HCT116 (cell line): ENCODE measurements at regions not wholly inside any gene's neighbourhood (a gene's known extent, or its start where the extent isn't known, plus 50 kb on each side); places are given as distances from the start of the nearest gene placed in this dataset.

Source experiments
- ATAC-seq: fragments of 200-7000 bp; cut with Tn5 transposase; 2 replicates; pipeline ENCODE4 v1.9.1; 2020; ENCODE audit warnings: mild to moderate bottlenecking, moderate library complexity
- BruUV-seq: library from RNA; stranded (reverse); fragments of 400-500 nt; replicated peaks from 2 replicates; lab custom pipeline; 2021; lab: Mats Ljungman, UMichigan
- CTCF ChIA-PET: fragments of 300-600 bp; sonication (Branson Sonifier 250); formaldehyde crosslinking; loops from one replicate; lab custom pipeline; 2021; ENCODE audit warnings: antibody characterized with exemption; lab: Charles Lee
- POLR2A ChIA-PET: fragments of 300-600, 350-600 bp; sonication (Branson Sonifier 250); formaldehyde crosslinking; loops from one replicate; lab custom pipeline; 2021; ENCODE audit warnings: antibody characterized with exemption; lab: Charles Lee
- RAD21 ChIA-PET, 2 experiments: fragments of 300-600 bp; sonication (Branson Sonifier 250); formaldehyde crosslinking; loops; one replicate each; lab custom pipeline; 2023; ENCODE audit warnings: low total read pairs in 2 of 2; ENCODE audit not compliant: uncharacterized antibody in 2 of 2, unreplicated experiment in 2 of 2, low non-redundant PET in 1 of 2; lab: Charles Lee
- DNase-seq: peaks from one replicate; pipeline ENCODE4 v3.0.0-alpha.2; 2010; ENCODE audit warnings: low read depth, low spot score
- H2AFZ ChIP-seq: fragments of 200-600 bp; shearing (Covaris generic), sonication (generic); 2 replicates; pipeline ENCODE4 v1.6.1; 2017; ENCODE audit warnings: low read depth, mixed run types, mixed read lengths, antibody characterized with exemption, low read length; ENCODE audit not compliant: poor library complexity, severe bottlenecking
- H3K27ac ChIP-seq: 2 replicates; pipeline ENCODE4 v1.5.1; 2012; ENCODE audit warnings: low read depth, low read length
- H3K27me3 ChIP-seq: fragments of 200-600 bp; sonication (generic); 2 replicates; pipeline ENCODE4 v1.6.1; 2016; ENCODE audit warnings: mixed run types, low read length, mixed read lengths; ENCODE audit not compliant: insufficient read depth
- H3K36me3 ChIP-seq, 2 experiments: fragments of 200-500 bp in 1 of 2; fragments of 200-600 bp in 1 of 2; sonication (Bioruptor generic) in 1 of 2; sonication (generic) in 1 of 2; 2 replicates each; pipeline versions ENCODE4 v1.5.1 to v1.6.1; 2014 to 2016; ENCODE audit warnings: low read length in 2 of 2, inconsistent platforms in 1 of 2, mixed read lengths in 1 of 2, mixed run types in 1 of 2; ENCODE audit not compliant: insufficient read depth in 2 of 2, control insufficient read depth in 1 of 2
- H3K4me1 ChIP-seq, 2 experiments: fragments of 200-600 bp in 1 of 2; sonication (generic) in 1 of 2; 2 replicates each; pipeline versions ENCODE4 v1.5.1 to v1.6.1; 2012 to 2017; ENCODE audit warnings: low read length in 2 of 2, inconsistent platforms in 1 of 2, mild to moderate bottlenecking in 1 of 2, mixed read lengths in 1 of 2, mixed run types in 1 of 2, moderate library complexity in 1 of 2; ENCODE audit not compliant: insufficient read depth in 2 of 2, control insufficient read depth in 1 of 2
- H3K4me2 ChIP-seq: fragments of 200-600 bp; sonication (generic); 2 replicates; pipeline ENCODE4 v1.6.1; 2017; ENCODE audit warnings: mixed run types, low read length, mixed read lengths
- H3K4me3 ChIP-seq, 2 experiments: fragments of 200-600 bp in 1 of 2; sonication (generic) in 1 of 2; replicated peaks in 1 of 2; 2 replicates each; pipeline ENCODE4 v1.5.1; 2011 to 2016; ENCODE audit warnings: low read length in 2 of 2, control low read depth in 1 of 2, low read depth in 1 of 2, mild to moderate bottlenecking in 1 of 2, mixed read lengths in 1 of 2, mixed run types in 1 of 2
- H3K79me2 ChIP-seq: fragments of 200-600 bp; sonication (generic); 2 replicates; pipeline ENCODE4 v1.6.1; 2017; ENCODE audit warnings: mild to moderate bottlenecking, mixed run types, low read length, moderate library complexity, mixed read lengths; ENCODE audit not compliant: insufficient read depth
- H3K9ac ChIP-seq: fragments of 200-600 bp; sonication (generic); 2 replicates; pipeline ENCODE4 v1.6.1; 2016; ENCODE audit warnings: low read length, mixed read lengths
- H3K9me2 ChIP-seq: fragments of 200-600 bp; sonication (generic), shearing (Covaris generic); 2 replicates; pipeline ENCODE4 v1.6.1; 2017; ENCODE audit warnings: mixed run types, mild to moderate bottlenecking, moderate library complexity; ENCODE audit not compliant: insufficient read depth
- H3K9me3 ChIP-seq, 2 experiments: fragments of 200-500 bp in 1 of 2; fragments of 200-600 bp in 1 of 2; sonication (Bioruptor generic) in 1 of 2; sonication (generic) in 1 of 2; 2 replicates each; pipeline ENCODE4 v1.6.1; 2014 to 2017; ENCODE audit warnings: low read length in 2 of 2, mixed read lengths in 2 of 2, inconsistent platforms in 1 of 2, low read depth in 1 of 2, mild to moderate bottlenecking in 1 of 2, mixed run types in 1 of 2, moderate library complexity in 1 of 2; ENCODE audit not compliant: control insufficient read depth in 1 of 2, insufficient read depth in 1 of 2
- H4K20me1 ChIP-seq: fragments of 200-600 bp; sonication (generic), shearing (Covaris generic); 2 replicates; pipeline ENCODE4 v1.6.1; 2017; ENCODE audit warnings: mixed run types, mild to moderate bottlenecking, moderate library complexity; ENCODE audit not compliant: insufficient read depth
- CBX3 ChIP-seq: IDR thresholded peaks from 2 replicates; pipeline ENCODE4 v1.6.1; 2012; ENCODE audit warnings: low read depth
- EGR1 ChIP-seq: IDR thresholded peaks from 2 replicates; pipeline ENCODE4 v1.6.1; 2012; ENCODE audit warnings: low read depth
- ELF1 ChIP-seq: IDR thresholded peaks from 2 replicates; pipeline ENCODE4 v1.6.1; 2012; ENCODE audit warnings: low read depth, borderline replicate concordance
- EZH2 ChIP-seq: fragments of 200-600 bp; sonication (generic); IDR thresholded peaks from 2 replicates; pipeline ENCODE4 v1.6.1; 2017; ENCODE audit warnings: antibody characterized with exemption, mixed run types
- EZH2phosphoT487 ChIP-seq: fragments of 200-600 bp; IDR thresholded peaks from 2 replicates; pipeline ENCODE4 v1.6.1; 2018; ENCODE audit warnings: antibody characterized with exemption, borderline replicate concordance
- FOSL1 ChIP-seq: IDR thresholded peaks from 2 replicates; pipeline ENCODE4 v1.6.1; 2012; ENCODE audit warnings: low read depth
- JUND ChIP-seq: IDR thresholded peaks from 2 replicates; pipeline ENCODE4 v1.6.1; 2012
- POLR2A ChIP-seq: IDR thresholded peaks from 2 replicates; pipeline ENCODE4 v1.7.0; 2011; ENCODE audit warnings: borderline replicate concordance; ENCODE audit not compliant: insufficient read depth, insufficient read length; ENCODE audit errors: extremely low read depth
- POLR2AphosphoS5 ChIP-seq: IDR thresholded peaks from 2 replicates; pipeline ENCODE4 v1.6.1; 2011; ENCODE audit warnings: mild to moderate bottlenecking, low read depth, low read length, moderate library complexity
- SIN3A ChIP-seq: IDR thresholded peaks from 2 replicates; pipeline ENCODE4 v1.6.1; 2012; ENCODE audit warnings: low read depth
- SP1 ChIP-seq: IDR thresholded peaks from 2 replicates; pipeline ENCODE4 v1.6.1; 2012; ENCODE audit warnings: low read depth
- SRF ChIP-seq: IDR thresholded peaks from 2 replicates; pipeline ENCODE4 v1.6.1; 2012; ENCODE audit warnings: low read depth
- TCF7L2 ChIP-seq: IDR thresholded peaks from 2 replicates; pipeline ENCODE4 v1.7.0; 2011; ENCODE audit warnings: borderline replicate concordance, inconsistent platforms; ENCODE audit not compliant: insufficient read depth, insufficient read length; ENCODE audit errors: extremely low read depth
- ZFX ChIP-seq: fragments of 450-650 bp; IDR thresholded peaks from 2 replicates; pipeline ENCODE4 v1.6.1; 2017
- intact Hi-C: fragments of 100-400 bp; cut with micrococcal nuclease; formaldehyde crosslinking; loops from 2 replicates; pipeline ENCODE4 v1.10.0; 2022
- TF ChIP-seq, protein P1 (sequence below), 3 experiments: fragments of 200-600 bp in 1 of 3; sonication (generic) in 1 of 3; IDR thresholded peaks in 2 of 3; conservative IDR thresholded peaks in 1 of 3; 2 replicates each; pipeline ENCODE4 v1.5.1; 2012 to 2017; ENCODE audit warnings: low read depth in 2 of 3, low read length in 2 of 3, antibody characterized with exemption in 1 of 3, borderline replicate concordance in 1 of 3, control low read depth in 1 of 3, mild to moderate bottlenecking in 1 of 3, mixed read lengths in 1 of 3, mixed run types in 1 of 3, moderate library complexity in 1 of 3; ENCODE audit not compliant: insufficient read depth in 1 of 3
- TF ChIP-seq, protein P2 (sequence below): IDR thresholded peaks from 2 replicates; pipeline ENCODE4 v1.6.1; 2012
- TF ChIP-seq, protein P3 (sequence below): IDR thresholded peaks from 2 replicates; pipeline ENCODE4 v1.6.1; 2012; ENCODE audit warnings: low read depth

DNA sequence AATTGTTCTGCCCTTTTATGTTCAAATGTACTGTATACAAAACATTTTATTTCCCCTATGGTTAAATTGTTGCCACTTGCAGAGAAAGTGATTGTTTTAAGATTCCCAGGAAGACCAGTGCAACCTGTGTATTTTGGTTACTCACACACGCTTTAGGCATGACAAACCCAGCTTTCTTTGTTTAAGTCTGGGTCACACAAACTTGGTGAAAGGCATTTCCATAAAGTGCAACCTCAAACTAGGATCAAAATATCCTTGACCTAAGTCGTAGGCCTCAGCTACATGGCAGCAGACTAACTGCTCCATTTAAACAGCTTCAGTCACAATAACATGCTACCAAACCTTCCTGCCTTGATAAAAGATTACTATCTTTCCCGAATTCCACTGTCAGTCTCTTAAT is 639.0 kb upstream of the PRR20A start:
- ATAC-seq (no peak), DNase-seq (no peak)
- Histone ChIP-seq H3K9ac (no peak overlapping the region), H2AFZ (no peak overlapping the region), H3K36me3 (no peaks in the 10 kb centered on the region), H3K27me3 (no peaks in the 10 kb centered on the region), H4K20me1 (no peaks in the 10 kb centered on the region), H3K4me3 (no peak overlapping the region), H3K4me2 (no peak overlapping the region), H3K9me2 (no peaks in the 10 kb centered on the region), H3K9me3 (peaks cover 17 to 20% of the 10 kb centered on the region in 2 experiments), H3K4me1 (no peaks in the 10 kb centered on the region), H3K27ac (no peak overlapping the region), H3K79me2 (no peaks in the 10 kb centered on the region)
- BruUV-seq = no TSS peak
- intact Hi-C loops = no loop called here
- no peak for TF ChIP-seq JUND
- TF ChIP-seq SP1 = no peak
- TF ChIP-seq ELF1 = no peak
- no peak for TF ChIP-seq POLR2A
- TF ChIP-seq, protein P1, sequence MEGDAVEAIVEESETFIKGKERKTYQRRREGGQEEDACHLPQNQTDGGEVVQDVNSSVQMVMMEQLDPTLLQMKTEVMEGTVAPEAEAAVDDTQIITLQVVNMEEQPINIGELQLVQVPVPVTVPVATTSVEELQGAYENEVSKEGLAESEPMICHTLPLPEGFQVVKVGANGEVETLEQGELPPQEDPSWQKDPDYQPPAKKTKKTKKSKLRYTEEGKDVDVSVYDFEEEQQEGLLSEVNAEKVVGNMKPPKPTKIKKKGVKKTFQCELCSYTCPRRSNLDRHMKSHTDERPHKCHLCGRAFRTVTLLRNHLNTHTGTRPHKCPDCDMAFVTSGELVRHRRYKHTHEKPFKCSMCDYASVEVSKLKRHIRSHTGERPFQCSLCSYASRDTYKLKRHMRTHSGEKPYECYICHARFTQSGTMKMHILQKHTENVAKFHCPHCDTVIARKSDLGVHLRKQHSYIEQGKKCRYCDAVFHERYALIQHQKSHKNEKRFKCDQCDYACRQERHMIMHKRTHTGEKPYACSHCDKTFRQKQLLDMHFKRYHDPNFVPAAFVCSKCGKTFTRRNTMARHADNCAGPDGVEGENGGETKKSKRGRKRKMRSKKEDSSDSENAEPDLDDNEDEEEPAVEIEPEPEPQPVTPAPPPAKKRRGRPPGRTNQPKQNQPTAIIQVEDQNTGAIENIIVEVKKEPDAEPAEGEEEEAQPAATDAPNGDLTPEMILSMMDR (IDR thresholded peaks at IDR 0.05 in 2 of 3, conservative IDR thresholded peaks at IDR 0.05 in 1 of 3; ENCODE audit: borderline replicate concordance in 1 of 3, insufficient read depth in 1 of 3, low read depth in 2 of 3, low read length in 2 of 3) = no peak
- no peak for TF ChIP-seq EZH2phosphoT487
- no peak for TF ChIP-seq FOSL1
- no peak for TF ChIP-seq EZH2
- TF ChIP-seq EGR1 = no peak
- no peak for TF ChIP-seq SIN3A
- TF ChIP-seq, protein P2, sequence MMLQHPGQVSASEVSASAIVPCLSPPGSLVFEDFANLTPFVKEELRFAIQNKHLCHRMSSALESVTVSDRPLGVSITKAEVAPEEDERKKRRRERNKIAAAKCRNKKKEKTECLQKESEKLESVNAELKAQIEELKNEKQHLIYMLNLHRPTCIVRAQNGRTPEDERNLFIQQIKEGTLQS = no peak
- no peak for TF ChIP-seq POLR2AphosphoS5
- no peak for TF ChIP-seq ZFX
- TF ChIP-seq TCF7L2 = no peak
- TF ChIP-seq SRF = no peak
- TF ChIP-seq, protein P3, sequence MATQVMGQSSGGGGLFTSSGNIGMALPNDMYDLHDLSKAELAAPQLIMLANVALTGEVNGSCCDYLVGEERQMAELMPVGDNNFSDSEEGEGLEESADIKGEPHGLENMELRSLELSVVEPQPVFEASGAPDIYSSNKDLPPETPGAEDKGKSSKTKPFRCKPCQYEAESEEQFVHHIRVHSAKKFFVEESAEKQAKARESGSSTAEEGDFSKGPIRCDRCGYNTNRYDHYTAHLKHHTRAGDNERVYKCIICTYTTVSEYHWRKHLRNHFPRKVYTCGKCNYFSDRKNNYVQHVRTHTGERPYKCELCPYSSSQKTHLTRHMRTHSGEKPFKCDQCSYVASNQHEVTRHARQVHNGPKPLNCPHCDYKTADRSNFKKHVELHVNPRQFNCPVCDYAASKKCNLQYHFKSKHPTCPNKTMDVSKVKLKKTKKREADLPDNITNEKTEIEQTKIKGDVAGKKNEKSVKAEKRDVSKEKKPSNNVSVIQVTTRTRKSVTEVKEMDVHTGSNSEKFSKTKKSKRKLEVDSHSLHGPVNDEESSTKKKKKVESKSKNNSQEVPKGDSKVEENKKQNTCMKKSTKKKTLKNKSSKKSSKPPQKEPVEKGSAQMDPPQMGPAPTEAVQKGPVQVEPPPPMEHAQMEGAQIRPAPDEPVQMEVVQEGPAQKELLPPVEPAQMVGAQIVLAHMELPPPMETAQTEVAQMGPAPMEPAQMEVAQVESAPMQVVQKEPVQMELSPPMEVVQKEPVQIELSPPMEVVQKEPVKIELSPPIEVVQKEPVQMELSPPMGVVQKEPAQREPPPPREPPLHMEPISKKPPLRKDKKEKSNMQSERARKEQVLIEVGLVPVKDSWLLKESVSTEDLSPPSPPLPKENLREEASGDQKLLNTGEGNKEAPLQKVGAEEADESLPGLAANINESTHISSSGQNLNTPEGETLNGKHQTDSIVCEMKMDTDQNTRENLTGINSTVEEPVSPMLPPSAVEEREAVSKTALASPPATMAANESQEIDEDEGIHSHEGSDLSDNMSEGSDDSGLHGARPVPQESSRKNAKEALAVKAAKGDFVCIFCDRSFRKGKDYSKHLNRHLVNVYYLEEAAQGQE = no peak
- no peak for TF ChIP-seq CBX3
- ChIA-PET RAD21 (no interaction called here), CTCF (no interaction called here), POLR2A (no interaction called here)
